Upper lobe of left lung (tissue), 4 donors: ENCODE measurements at regions not wholly inside any gene's neighbourhood (a gene's known extent, or its start where the extent isn't known, plus 50 kb on each side); places are given as distances from the start of the nearest gene placed in this dataset.

Experiments
- EP300 ChIP-seq, 4 donors: sonication (generic); formaldehyde crosslinking; IDR thresholded peaks; one replicate each; pipeline ENCODE4 v1.5.1; 2017; ENCODE audit warnings: antibody characterized with exemption in 4 of 4, control low read depth in 2 of 4
- POLR2A ChIP-seq, 4 donors: fragments of 450-650 bp; IDR thresholded peaks; one replicate each; pipeline ENCODE4 v1.5.1; 2016 to 2017; ENCODE audit warnings: antibody characterized with exemption in 4 of 4, mild to moderate bottlenecking in 2 of 4
- POLR2AphosphoS5 ChIP-seq, 2 donors: sonication (generic); formaldehyde crosslinking; IDR thresholded peaks; one replicate each; pipeline ENCODE4 v1.5.1; 2017; ENCODE audit warnings: antibody characterized with exemption in 2 of 2
- TF ChIP-seq, protein P1 (sequence below), 6 experiments: fragments of 450-650 bp in 4 of 6; fragments of 200-600 bp in 2 of 6; sonication (generic) in 2 of 6; IDR thresholded peaks; one replicate each; pipeline ENCODE4 v1.5.1; 2016 to 2019; ENCODE audit warnings: antibody characterized with exemption in 6 of 6

DNA sequence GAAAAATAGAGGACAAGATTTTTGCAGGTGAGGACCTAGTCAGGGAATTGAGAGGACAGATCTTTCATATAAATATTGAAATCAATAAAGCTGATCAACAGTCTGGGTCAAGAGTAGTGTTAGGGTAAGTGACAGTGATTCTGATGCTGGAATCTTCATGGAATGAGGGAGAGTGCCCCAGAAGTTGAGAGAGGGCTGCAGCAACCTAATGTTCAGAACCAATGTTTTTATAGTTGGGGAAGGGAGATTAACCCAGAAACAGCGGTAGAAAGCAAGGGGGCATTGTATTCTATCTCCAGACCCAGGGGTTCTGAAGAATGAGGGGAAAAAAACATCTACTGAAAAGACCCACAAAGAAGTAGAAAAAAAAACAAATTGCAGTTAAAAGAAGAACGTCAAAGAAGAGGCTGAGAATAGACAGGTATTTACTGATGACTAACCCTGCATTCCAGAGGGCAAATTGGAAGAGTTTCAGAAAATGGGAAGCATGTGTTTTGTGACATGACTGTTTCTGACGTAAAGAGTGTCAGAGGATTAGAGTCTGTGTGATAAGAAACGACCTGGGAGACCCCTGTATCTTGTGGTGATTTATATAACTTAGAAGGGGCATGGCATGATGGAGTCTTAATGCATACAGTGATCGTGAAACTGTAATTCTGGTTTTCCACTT lies 819.6 kb upstream of the EPHA5 start:
- no peak for TF ChIP-seq POLR2A (IDR thresholded peaks at IDR 0.05)
- TF ChIP-seq, protein P1, sequence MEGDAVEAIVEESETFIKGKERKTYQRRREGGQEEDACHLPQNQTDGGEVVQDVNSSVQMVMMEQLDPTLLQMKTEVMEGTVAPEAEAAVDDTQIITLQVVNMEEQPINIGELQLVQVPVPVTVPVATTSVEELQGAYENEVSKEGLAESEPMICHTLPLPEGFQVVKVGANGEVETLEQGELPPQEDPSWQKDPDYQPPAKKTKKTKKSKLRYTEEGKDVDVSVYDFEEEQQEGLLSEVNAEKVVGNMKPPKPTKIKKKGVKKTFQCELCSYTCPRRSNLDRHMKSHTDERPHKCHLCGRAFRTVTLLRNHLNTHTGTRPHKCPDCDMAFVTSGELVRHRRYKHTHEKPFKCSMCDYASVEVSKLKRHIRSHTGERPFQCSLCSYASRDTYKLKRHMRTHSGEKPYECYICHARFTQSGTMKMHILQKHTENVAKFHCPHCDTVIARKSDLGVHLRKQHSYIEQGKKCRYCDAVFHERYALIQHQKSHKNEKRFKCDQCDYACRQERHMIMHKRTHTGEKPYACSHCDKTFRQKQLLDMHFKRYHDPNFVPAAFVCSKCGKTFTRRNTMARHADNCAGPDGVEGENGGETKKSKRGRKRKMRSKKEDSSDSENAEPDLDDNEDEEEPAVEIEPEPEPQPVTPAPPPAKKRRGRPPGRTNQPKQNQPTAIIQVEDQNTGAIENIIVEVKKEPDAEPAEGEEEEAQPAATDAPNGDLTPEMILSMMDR (IDR thresholded peaks at IDR 0.05): no peak
- TF ChIP-seq POLR2AphosphoS5 (IDR thresholded peaks at IDR 0.05): no peak
- TF ChIP-seq EP300 (IDR thresholded peaks at IDR 0.05): no peak
